ENCODE measurements at regions not wholly inside any gene's neighbourhood (a gene's known extent, or its start where the extent isn't known, plus 50 kb on each side); places are given as distances from the start of the nearest gene placed in this dataset.

- H3K9me3 Mint-ChIP-seq, result peaks cover 2% of the 10 kb centered on the region
- H3K36me3 Mint-ChIP-seq (ENCODE audit: low read depth), result no peaks in the 10 kb centered on the region
- peak overlapping the region in 2 of 3 experiments; percentile 54 to 73 for H3K27ac Mint-ChIP-seq
- H3K4me3 Mint-ChIP-seq, result no peak overlapping the region
- H3K4me1 Mint-ChIP-seq, result peaks cover 23% of the 10 kb centered on the region
- TF ChIP-seq CTCF (IDR thresholded peaks at IDR 0.05; ENCODE audit: unreplicated experiment in 3 of 3), result no peak
- peaks cover 10% of the 10 kb centered on the region for H3K27me3 Mint-ChIP-seq (ENCODE audit: low read depth)
These were observed 70.6 kb downstream of the RSL24D1 start for GRCh38 chr15:55126111-55126510.

DNA sequence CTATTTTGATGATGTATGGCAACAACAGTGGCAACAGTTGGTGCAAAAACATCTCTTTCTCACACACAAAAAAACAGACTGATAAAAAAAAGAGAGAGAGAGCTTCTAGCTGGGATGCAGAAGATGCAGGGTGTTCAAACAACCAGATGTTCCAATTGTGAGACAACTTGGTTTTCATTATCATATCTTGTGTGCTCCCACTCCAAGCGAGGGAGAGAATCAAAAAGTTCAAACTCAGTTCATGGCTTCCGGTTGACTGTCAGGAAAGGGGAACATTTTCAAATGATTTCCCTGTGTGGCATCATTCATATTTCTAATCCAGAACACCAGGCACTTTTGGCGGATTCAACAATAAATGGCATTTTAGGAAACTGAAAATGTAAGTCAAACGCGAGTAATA, 72.1 kb downstream of the RSL24D1 start:
- no peak for TF ChIP-seq CTCF (IDR thresholded peaks at IDR 0.05; ENCODE audit: unreplicated experiment in 3 of 3)
- Mint-ChIP-seq H3K4me3 (peak overlapping the region in 1 of 3 experiments; percentile 1), H3K27ac (peak overlapping the region; percentile 79 to 99 (median 84)), H3K4me1 (peaks cover 23% of the 10 kb centered on the region), H3K36me3 (ENCODE audit: low read depth) (no peaks in the 10 kb centered on the region), H3K27me3 (ENCODE audit: low read depth) (peaks cover 10% of the 10 kb centered on the region), H3K9me3 (no peaks in the 10 kb centered on the region)

DNA sequence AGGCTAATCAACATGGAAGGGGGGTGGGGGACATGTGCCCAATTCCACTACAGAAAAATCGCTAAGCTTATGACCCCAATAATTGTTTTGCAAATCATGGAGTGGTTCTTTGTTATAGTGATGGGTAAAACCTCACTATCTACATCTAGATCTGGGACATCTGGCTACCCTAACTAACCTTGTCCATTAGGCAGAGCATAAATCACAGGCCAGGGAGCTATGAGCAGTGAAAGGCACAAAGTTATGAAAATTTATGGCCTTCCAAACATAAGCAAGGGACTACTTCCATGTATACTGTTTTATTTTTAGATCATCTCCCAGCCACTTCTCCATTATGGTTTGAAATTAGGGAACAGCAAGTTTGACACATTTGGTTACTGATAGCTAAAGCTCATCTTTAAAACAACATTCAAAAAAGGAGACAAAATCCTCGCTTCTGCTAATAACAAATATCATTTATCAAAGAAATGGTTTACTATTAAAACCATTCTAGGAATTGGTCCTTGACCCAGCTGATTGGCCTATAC, 78.3 kb downstream of the RSL24D1 start:
- H3K27ac Mint-ChIP-seq, result peak overlapping the region in 1 of 3 experiments; percentile 25
- no peaks in the 10 kb centered on the region for H3K9me3 Mint-ChIP-seq
- H3K4me3 Mint-ChIP-seq, result no peak overlapping the region
- no peaks in the 10 kb centered on the region for H3K27me3 Mint-ChIP-seq (ENCODE audit: low read depth)
- no peaks in the 10 kb centered on the region for H3K36me3 Mint-ChIP-seq (ENCODE audit: low read depth)
- no peak for TF ChIP-seq CTCF (IDR thresholded peaks at IDR 0.05; ENCODE audit: unreplicated experiment in 3 of 3)
- H3K4me1 Mint-ChIP-seq, result peaks cover 30% of the 10 kb centered on the region

GRCh38 chr15:55116636-55117035, 80.1 kb downstream of the RSL24D1 start:
- H3K4me3 Mint-ChIP-seq, result no peak overlapping the region
- peaks cover 36% of the 10 kb centered on the region for H3K4me1 Mint-ChIP-seq
- H3K9me3 Mint-ChIP-seq, result no peaks in the 10 kb centered on the region
- peak overlapping the region in 2 of 3 experiments; percentile 7 to 33 for H3K27ac Mint-ChIP-seq
- H3K27me3 Mint-ChIP-seq (ENCODE audit: low read depth), result no peaks in the 10 kb centered on the region
- TF ChIP-seq CTCF (IDR thresholded peaks at IDR 0.05; ENCODE audit: unreplicated experiment in 3 of 3), result no peak
- H3K36me3 Mint-ChIP-seq (ENCODE audit: low read depth), result no peaks in the 10 kb centered on the region

DNA sequence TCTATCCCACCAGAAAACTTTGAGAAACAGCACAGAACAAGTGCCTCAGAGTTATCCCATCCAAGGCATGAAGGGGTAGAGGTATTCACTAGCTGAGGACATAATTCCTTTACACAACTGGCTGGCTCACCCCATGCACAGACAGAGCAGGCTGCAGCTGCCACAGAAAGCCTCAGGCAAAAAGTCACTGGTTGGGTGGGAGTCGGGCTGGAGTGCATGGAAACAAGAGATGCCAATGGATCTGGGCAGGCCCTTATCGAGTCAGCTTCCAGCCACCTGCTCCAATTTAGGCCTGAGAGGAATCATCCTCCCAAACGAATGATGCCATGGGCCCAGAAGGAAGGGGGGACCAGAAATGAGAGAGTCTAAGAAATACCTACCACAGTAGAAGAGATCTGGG, 83.0 kb downstream of the RSL24D1 start:
- no peak for TF ChIP-seq CTCF (IDR thresholded peaks at IDR 0.05; ENCODE audit: unreplicated experiment in 3 of 3)
- Mint-ChIP-seq H3K27ac (peak overlapping the region in 2 of 3 experiments; percentile 11 to 24), H3K36me3 (ENCODE audit: low read depth) (no peaks in the 10 kb centered on the region), H3K9me3 (no peaks in the 10 kb centered on the region), H3K4me1 (peaks cover 51% of the 10 kb centered on the region), H3K27me3 (ENCODE audit: low read depth) (no peaks in the 10 kb centered on the region), H3K4me3 (no peak overlapping the region)

DNA sequence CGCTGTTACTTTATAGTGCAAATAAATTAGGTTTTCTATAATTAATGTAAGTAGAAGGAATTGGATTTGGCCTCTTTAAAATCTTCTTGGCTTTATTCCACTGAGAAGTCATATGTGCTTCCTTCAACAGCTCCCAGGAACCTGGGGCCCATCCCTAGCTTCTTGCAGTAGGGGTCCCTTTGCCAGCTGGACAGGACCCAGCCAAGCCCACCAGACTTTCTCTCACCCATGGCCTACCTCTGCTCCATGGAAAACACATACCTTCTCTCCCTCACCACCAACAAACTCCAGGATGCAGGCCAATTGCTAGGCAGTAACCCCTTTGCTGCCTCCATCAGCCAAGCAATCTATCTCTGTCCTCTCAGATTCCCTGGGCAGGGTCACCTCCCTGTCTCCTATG, 84.0 kb downstream of the RSL24D1 start:
- H3K4me3 Mint-ChIP-seq, result no peak overlapping the region
- H3K27ac Mint-ChIP-seq, result peak overlapping the region; percentile 54 to 86 (median 75)
- no peaks in the 10 kb centered on the region for H3K9me3 Mint-ChIP-seq
- peaks cover 55% of the 10 kb centered on the region for H3K4me1 Mint-ChIP-seq
- H3K27me3 Mint-ChIP-seq (ENCODE audit: low read depth), result no peaks in the 10 kb centered on the region
- TF ChIP-seq CTCF (IDR thresholded peaks at IDR 0.05; ENCODE audit: unreplicated experiment in 3 of 3), result no peak
- no peaks in the 10 kb centered on the region for H3K36me3 Mint-ChIP-seq (ENCODE audit: low read depth)
